CD4-positive, alpha-beta T cell treated with Interleukin-15 for 4 hours (primary cell): ENCODE measurements at regions not wholly inside any gene's neighbourhood (a gene's known extent, or its start where the extent isn't known, plus 50 kb on each side); places are given as distances from the start of the nearest gene placed in this dataset.

ENCODE experiments used
- DNase-seq: peaks from one replicate; pipeline ENCODE4 v3.0.0-alpha.2; 2020; ENCODE audit warnings: low spot score

DNA sequence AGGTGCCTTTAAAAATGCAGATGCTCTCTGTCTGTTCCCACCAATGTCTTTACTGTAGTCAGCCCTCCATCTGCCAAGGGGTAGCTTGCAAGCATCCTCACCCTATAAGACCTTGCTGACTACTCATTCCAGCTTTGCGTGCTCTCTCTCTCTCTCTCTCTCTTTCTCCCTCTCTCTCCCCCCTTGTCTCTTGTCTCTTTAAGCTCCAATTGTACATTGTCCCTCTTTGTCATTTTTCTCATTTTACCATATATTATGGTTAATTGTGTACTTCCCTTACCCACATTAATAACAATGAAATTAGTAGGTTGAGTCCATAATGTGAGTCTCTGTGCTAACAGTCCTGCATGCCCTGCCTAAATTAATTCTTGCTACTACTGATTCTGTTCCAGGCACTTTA, 350.2 kb upstream of the CDH4 start:
- no peak for DNase-seq

DNA sequence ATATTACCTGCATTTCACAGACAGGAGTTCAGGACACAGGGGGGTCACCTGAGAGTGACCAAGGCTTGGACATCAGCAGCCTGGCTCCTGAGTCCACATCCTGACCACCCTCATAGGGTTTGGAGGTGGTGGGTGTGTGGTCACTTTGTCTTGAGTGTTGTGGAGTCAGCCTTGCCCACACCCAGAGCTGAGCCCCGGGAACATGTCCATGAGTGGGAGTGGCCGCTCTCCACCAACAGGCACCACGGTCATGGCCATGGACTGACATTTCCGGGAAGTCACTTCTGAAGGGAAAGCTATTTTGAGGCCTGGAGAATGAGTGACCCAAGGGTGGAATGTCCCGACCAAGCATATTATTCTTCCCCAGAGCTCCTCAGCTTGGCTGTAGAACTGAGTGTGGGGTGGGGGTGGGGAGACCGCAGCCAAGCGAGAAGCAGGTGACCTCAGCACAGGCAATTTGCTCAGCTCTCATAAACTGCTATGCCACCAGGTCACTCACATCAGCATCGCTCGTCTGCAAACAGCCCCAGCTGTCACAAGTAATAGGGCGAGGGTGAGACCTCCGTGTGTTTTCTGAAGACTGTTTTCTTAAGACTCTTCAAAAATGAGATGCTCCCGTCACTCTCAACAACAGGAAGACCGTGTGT, 348.6 kb upstream of the CDH4 start:
- DNase-seq, result no peak

DNA sequence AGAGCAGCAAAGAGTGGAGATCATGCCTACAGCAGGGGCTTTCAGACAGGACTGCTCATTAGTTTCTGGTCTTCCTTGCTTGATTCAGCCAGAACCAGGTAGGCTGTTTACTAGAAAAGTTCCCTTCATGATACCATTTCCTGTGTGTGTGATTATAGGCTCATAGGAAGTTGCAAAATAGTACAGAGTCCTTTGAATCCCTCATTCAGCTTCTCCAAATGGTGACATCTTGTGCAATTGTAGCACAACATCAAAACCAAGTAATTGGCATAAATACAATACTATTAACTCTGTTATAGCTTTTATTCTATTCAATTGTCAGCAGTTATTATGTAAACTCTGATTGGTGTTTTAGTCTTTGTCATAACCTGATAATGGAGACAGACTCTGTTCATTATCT, 347.3 kb upstream of the CDH4 start:
- no peak for DNase-seq

- DNase-seq, result no peak
Measured at GRCh38 chr20:60905919-60906318, 346.1 kb upstream of the CDH4 start.

- no peak for DNase-seq
Measured at GRCh38 chr20:60906555-60906954, 345.5 kb upstream of the CDH4 start.

GRCh38 chr20:60913298-60913697, 338.8 kb upstream of the CDH4 start:
- no peak for DNase-seq

DNA sequence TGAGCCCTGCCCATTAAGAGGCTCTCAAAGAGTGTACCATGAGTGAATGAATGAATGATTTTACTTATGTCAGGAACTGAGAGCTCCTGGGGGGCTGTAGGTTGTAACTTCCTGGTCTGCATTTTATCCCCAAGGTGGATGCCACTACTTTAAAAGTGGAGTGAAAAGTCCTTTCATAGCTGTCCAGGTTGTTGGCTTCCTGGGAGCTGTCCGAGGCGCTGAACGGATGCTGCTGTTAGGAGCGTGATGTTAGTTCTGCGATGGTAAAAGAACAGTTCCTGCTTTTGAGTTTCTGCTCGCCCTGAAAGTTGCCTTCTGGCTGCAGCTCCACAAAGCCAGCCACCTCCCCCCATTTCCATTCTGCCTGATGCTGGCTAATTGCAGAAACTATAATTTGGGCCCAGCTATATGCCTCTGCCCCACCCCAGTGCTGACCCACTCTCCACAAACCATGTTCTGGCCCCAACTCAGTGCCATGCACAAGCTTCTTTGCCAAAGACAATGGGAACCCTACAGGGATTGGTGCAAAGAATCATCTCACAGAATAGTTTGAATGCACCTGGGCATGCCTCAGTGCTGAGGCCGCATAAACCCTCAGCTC, 330.9 kb upstream of the CDH4 start:
- DNase-seq, result no peak

DNA sequence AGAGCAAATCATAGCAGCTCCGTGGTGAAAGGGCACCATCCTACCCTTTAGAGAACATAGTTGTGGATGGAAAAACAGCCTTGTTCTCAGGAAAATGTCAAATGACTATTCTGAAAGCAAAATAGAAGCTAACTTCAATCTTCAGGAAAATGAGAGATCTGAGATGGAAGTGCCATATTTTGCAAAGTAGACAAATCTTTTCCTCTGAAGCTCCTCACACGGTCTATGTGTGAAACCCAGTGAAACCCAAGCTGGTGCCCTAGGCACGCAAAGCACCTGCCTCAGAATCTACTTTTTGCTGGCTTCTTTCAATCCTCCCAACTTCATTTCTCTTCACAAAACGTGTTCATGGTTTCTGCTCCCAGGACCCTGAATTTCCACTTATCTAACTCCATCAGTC, 325.2 kb upstream of the CDH4 start:
- DNase-seq, result no peak

GRCh38 chr20:60928341-60928740, 323.7 kb upstream of the CDH4 start:
- no peak for DNase-seq

DNA sequence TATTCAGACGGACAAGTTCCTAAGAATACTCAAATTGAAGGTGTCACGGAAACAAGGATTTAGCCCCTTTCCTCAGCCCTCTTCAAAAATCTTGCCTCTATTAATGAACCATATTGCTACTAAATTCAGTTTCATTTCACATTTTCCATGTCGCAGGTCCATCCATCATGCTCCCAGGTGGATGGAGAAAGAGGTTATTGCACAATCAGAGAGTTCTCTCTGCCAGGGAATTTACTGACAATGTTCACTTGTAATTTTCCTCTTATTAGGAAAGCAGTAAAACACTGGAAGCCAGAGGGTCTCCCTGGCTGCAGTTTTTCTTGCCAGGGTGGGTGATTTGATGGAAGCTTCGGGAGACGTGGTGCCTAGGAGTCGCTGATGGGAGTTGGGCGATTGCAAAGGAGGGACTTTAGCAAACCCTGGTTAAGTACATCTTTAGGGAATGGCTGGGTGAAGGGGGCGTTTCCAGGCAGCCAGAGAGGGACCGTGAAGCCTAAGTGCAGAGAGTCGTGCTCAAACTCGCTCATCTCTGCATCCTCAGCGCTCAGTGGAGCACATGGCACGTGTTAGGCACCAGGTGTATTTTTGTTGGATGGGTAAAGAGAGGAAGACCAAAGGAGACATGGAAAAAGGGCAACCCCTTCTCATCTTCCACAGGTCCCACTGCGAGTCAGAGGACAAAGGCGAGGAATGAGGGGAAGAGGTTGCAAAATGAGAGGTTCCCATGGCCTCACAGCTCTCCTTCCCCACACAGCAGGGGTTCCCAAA, 321.9 kb upstream of the CDH4 start:
- no peak for DNase-seq

DNA sequence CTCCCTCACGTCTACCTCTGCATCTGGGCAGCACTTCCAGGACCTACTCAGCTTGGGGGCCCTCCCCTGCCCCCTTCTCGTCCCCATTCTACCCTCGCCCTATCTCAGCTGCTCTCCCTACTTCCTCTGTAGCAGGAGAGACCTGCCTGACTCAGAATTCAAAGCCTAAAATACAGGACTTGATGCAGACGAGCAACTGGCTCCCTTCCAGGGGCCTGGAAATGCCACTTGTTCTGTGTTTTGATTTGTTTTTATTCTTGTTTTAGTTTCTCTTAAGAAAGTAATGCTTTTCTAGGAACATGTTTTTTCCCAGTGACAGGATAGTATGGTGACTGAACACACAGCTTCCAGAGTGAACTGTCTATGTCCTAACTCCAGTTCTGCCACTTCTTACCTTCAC, 320.4 kb upstream of the CDH4 start:
- no peak for DNase-seq

DNA sequence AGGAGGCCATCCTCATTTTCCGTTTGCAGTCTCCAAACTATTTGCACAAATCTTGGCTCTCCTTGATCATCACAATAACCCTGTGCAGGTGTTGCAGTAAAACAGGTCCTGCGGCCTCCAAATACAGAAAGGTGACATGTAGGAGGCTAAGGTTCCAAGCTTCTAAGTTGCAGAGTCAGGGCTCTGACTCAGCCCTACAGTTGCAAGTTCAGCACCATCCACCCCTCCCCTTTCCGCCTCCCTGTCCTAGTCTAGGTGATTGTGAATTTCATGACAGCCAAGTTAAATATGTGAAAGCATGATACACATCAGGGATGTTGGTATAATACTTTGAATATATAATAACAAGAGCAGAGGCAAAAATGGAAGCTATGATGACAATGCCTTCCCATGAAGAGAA, 317.3 kb upstream of the CDH4 start:
- DNase-seq, result no peak

DNA sequence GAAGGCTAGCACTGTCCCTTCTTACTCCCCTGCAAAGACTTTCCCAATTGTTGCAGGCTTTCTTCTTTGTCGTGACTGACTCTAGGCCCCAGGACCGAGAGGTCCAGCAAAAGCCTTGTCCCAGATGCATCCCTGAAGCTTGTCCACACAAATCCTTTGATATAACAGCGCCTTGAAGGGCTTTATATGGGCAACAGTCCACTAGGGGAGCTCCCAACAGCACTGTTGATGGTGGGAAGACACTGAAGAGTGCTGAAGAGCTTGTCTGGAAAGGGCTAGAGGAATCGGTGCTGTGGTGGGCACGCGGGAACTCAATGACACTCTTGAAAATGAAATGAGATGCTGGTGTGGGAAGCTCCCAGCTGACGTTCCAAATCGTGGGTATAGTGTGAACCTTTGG, 316.1 kb upstream of the CDH4 start:
- DNase-seq, result no peak

DNA sequence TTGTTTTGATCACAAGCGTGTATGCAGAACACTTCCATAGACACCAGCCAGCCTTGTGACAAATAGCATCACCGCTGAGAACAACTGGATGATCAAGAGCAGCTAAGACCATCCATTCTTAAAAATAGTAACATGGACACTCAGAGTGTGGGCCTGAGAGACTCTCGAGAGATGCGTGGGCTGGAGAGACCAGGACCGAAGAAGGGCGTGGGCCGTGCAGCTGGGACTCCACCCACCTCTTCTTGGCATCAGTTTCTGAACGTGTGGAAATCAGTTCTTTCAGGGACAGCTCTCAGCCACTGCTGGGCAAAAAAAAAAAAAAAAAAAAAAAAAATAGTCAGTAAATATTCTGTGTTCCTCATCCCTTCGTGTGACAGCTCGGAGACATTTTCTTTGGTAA, 314.5 kb upstream of the CDH4 start:
- no peak for DNase-seq

- DNase-seq, result no peak
Measured at GRCh38 chr20:60941379-60941778, 310.7 kb upstream of the CDH4 start.

GRCh38 chr20:60947819-60948218, 304.2 kb upstream of the CDH4 start:
- no peak for DNase-seq

DNA sequence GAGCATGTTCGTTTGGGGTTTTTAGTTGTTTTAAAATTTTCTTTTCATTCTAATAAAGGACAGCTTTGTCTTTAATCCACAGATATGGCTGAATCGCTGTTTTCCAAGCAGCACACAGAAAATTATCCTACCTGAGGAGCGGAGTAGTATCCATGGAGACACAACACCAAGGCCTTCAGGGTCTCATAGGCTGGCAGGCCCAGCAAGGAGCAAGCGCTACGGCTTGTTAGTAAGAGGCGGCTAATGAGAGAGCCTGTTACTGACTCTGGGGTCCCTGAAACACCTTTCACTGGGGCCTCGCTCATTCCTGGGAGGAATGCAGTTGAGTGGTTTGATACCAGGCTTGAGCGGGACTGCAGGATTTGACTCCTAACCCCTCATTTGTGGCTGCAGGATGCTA, 303.8 kb upstream of the CDH4 start:
- DNase-seq, result no peak

- DNase-seq, result no peak
Measured at GRCh38 chr20:60950561-60950960, 301.5 kb upstream of the CDH4 start.

- DNase-seq, result no peak
Measured at GRCh38 chr20:60950974-60951373, 301.1 kb upstream of the CDH4 start.

DNA sequence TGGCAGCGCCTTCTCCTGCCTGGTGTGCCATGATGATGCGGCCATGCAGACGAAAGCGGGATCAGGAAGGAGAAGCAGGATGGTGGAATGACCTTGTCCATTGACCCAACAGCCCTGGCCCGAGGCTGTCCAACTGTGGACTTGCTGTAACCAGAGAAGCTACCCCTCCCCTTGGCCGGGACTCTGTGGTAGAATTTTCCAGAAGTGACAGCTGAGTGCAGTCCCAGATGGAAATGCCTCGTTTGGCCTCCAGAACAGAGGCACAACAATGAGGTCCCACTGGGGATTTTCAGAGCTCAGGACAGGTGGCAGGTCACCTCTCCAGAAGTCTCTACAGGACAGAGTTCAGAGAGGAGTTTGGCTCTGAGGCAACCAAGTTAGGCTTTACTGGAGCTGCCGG, 299.2 kb upstream of the CDH4 start:
- no peak for DNase-seq

- DNase-seq, result no peak
Measured at GRCh38 chr20:60953321-60953720, 298.7 kb upstream of the CDH4 start.

GRCh38 chr20:60955706-60956105, 296.4 kb upstream of the CDH4 start:
- DNase-seq, result no peak

DNA sequence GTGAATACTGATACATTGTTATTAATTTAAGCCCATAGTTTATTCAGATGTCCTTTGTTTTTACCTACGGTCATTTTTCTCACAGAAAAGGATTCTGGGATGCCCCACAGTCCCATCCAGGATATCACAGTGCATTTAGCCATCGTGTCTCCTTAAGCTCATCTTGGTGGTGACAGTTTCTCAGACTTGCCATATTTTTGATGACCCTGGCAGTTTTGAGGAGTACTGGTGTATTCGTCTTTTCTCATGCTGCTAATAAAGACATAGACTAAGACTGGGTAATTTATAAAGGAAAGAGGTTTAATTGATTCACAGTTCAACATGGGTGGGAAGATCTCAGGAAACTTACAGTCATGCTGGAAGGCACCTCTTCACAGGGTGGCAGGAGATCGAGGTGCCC, 295.9 kb upstream of the CDH4 start:
- no peak for DNase-seq

DNA sequence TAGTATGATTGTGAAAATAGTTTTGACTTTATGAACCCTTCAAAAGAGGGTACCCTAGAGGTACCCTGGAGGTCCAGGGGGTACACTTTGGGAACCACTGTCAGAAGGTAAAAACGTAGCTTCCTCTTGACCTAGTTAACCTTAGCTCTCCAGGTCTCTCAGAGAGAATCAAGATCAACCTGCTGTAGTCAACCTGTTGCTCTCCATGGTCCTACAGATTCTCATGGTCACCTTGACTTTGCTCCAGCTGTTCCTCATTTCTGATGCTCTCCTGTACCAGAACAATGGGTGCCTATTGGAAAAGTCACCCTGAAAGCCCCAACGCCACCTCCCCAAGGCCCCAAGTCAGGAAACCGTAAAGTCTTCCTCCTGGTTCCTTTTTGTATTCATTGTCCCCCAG, 294.4 kb upstream of the CDH4 start:
- DNase-seq, result no peak
